Mesenchymal stem cell (in vitro differentiated cells and primary cell): ENCODE measurements at regions not wholly inside any gene's neighbourhood (a gene's known extent, or its start where the extent isn't known, plus 50 kb on each side); places are given as distances from the start of the nearest gene placed in this dataset.

ENCODE experiments used
- DNase-seq: peaks from one replicate; pipeline ENCODE4 v3.0.0-alpha.2; 2013
- H2AFZ ChIP-seq: one replicate; pipeline ENCODE4 v1.6.1; 2013; ENCODE audit warnings: low read depth, mild to moderate bottlenecking, control low read depth, inconsistent platforms, low read length, moderate library complexity
- H2AK5ac ChIP-seq: 2 replicates; pipeline ENCODE4 v1.6.1; 2013; ENCODE audit warnings: low read length, moderate library complexity, mild to moderate bottlenecking, inconsistent platforms; ENCODE audit not compliant: severe bottlenecking
- H2BK120ac ChIP-seq: one replicate; pipeline ENCODE4 v1.6.1; 2013; ENCODE audit warnings: low read depth, mild to moderate bottlenecking, inconsistent platforms, low read length, moderate library complexity
- H2BK12ac ChIP-seq, 2 experiments: one replicate each; pipeline ENCODE4 v1.6.1; 2013; ENCODE audit warnings: inconsistent platforms in 2 of 2, low read length in 2 of 2, mild to moderate bottlenecking in 2 of 2, moderate library complexity in 2 of 2, control low read depth in 1 of 2
- H2BK15ac ChIP-seq: one replicate; pipeline ENCODE4 v1.6.1; 2013; ENCODE audit warnings: mild to moderate bottlenecking, low read depth, inconsistent platforms; ENCODE audit not compliant: poor library complexity, severe bottlenecking
- H2BK5ac ChIP-seq: 2 replicates; pipeline ENCODE4 v1.6.1; 2013; ENCODE audit warnings: low read depth, mild to moderate bottlenecking, low read length, control low read depth, inconsistent platforms; ENCODE audit not compliant: poor library complexity, severe bottlenecking
- H3K14ac ChIP-seq, 2 experiments: one replicate each; pipeline ENCODE4 v1.6.1; 2013; ENCODE audit warnings: inconsistent platforms in 2 of 2, low read length in 2 of 2, control low read depth in 1 of 2, mild to moderate bottlenecking in 1 of 2, moderate library complexity in 1 of 2
- H3K18ac ChIP-seq, 2 experiments: one replicate each; pipeline ENCODE4 v1.6.1; 2013; ENCODE audit warnings: inconsistent platforms in 2 of 2, low read length in 2 of 2, control low read depth in 1 of 2, low read depth in 1 of 2, mild to moderate bottlenecking in 1 of 2
- H3K23ac ChIP-seq, 2 experiments: one replicate each; pipeline ENCODE4 v1.6.1; 2013; ENCODE audit warnings: inconsistent platforms in 2 of 2, low read length in 2 of 2, mild to moderate bottlenecking in 2 of 2, moderate library complexity in 2 of 2, control low read depth in 1 of 2
- H3K27ac ChIP-seq: 2 replicates; pipeline ENCODE4 v1.5.1; 2013; ENCODE audit warnings: mild to moderate bottlenecking, moderate library complexity, low read length, control low read depth, inconsistent platforms; ENCODE audit not compliant: poor library complexity, severe bottlenecking
- H3K27me3 ChIP-seq, 2 experiments: 2 replicates each; pipeline versions ENCODE4 v1.6.1 to v1.7.0; 2013; ENCODE audit warnings: low read length in 2 of 2, mild to moderate bottlenecking in 2 of 2, moderate library complexity in 2 of 2, control low read depth in 1 of 2, inconsistent platforms in 1 of 2; ENCODE audit not compliant: control insufficient read depth in 1 of 2, insufficient read depth in 1 of 2
- H3K36me3 ChIP-seq, 2 experiments: 2 replicates each; pipeline versions ENCODE4 v1.6.1 to v1.7.0; 2013; ENCODE audit warnings: low read length in 2 of 2, control low read depth in 1 of 2, inconsistent platforms in 1 of 2, low read depth in 1 of 2, mild to moderate bottlenecking in 1 of 2; ENCODE audit not compliant: insufficient read depth in 2 of 2, control insufficient read depth in 1 of 2
- H3K4ac ChIP-seq, 2 experiments: one replicate each; pipeline ENCODE4 v1.6.1; 2013; ENCODE audit warnings: inconsistent platforms in 2 of 2, low read length in 2 of 2, mild to moderate bottlenecking in 2 of 2, moderate library complexity in 2 of 2, control low read depth in 1 of 2, low read depth in 1 of 2
- H3K4me1 ChIP-seq: 2 replicates; pipeline ENCODE4 v1.6.1; 2013; ENCODE audit warnings: low read depth, low read length, control low read depth; ENCODE audit not compliant: control insufficient read depth, insufficient read depth
- H3K4me2 ChIP-seq: 2 replicates; pipeline ENCODE4 v1.6.1; 2013; ENCODE audit warnings: low read length, mild to moderate bottlenecking, inconsistent platforms; ENCODE audit not compliant: poor library complexity, severe bottlenecking
- H3K4me3 ChIP-seq, 2 experiments: 2 replicates each; pipeline versions ENCODE4 v1.5.1 to v1.7.0; 2013; ENCODE audit warnings: low read length in 2 of 2, mild to moderate bottlenecking in 2 of 2, control low read depth in 1 of 2, low read depth in 1 of 2; ENCODE audit not compliant: insufficient read depth in 1 of 2
- H3K79me1 ChIP-seq: replicated peaks from 2 replicates; pipeline ENCODE4 v1.6.1; 2013; ENCODE audit warnings: mild to moderate bottlenecking, control low read depth, low read length, inconsistent platforms; ENCODE audit not compliant: poor library complexity, severe bottlenecking
- H3K9ac ChIP-seq: 2 replicates; pipeline ENCODE4 v1.7.0; 2013; ENCODE audit warnings: mild to moderate bottlenecking, low read length, moderate library complexity
- H3K9me3 ChIP-seq: 2 replicates; pipeline ENCODE4 v1.7.0; 2013; ENCODE audit warnings: mild to moderate bottlenecking, low read length; ENCODE audit not compliant: control insufficient read depth
- H4K8ac ChIP-seq: one replicate; pipeline ENCODE4 v1.6.1; 2013; ENCODE audit warnings: inconsistent platforms, mild to moderate bottlenecking, low read length, moderate library complexity
- H4K91ac ChIP-seq: one replicate; pipeline ENCODE4 v1.6.1; 2013; ENCODE audit warnings: mild to moderate bottlenecking, low read length, inconsistent platforms
- WGBS: methylation state at CpG from one replicate; pipeline ENCODE4 v1.1.7; 2013; ENCODE audit warnings: mixed read lengths; 5-methylcytosine and 5-hydroxymethylcytosine counted together

- DNase-seq: no peak
- Histone ChIP-seq H4K8ac (no peak overlapping the region), H3K36me3 (no peaks in the 10 kb centered on the region), H2BK15ac (no peak overlapping the region), H3K4me3 (no peak overlapping the region), H3K4me2 (no peak overlapping the region), H3K27ac (no peak overlapping the region), H3K4ac (no peak overlapping the region), H4K91ac (no peak overlapping the region), H3K18ac (no peak overlapping the region), H3K4me1 (no peaks in the 10 kb centered on the region), H2BK120ac (no peak overlapping the region), H3K9me3 (no peaks in the 10 kb centered on the region), H2BK12ac (peak overlapping the region in 1 of 2 experiments; percentile 11), H3K9ac (peak overlapping the region; percentile 67), H2BK5ac (no peak overlapping the region), H3K27me3 (no peaks in the 10 kb centered on the region), H3K23ac (no peak overlapping the region), H2AFZ (no peak overlapping the region), H3K79me1 (peaks cover 8% of the 10 kb centered on the region), H3K14ac (no peak overlapping the region), H2AK5ac (no peak overlapping the region)
- 97% methylated on average over 6 of the region's 6 CpGs for WGBS
These were observed 117.7 kb upstream of the CCDC28A start for GRCh38 chr6:138655828-138656227.

GRCh38 chr6:138656364-138657064 lies 117.1 kb upstream of the CCDC28A start:
- 93% methylated on average over 7 of the region's 7 CpGs for WGBS

GRCh38 chr6:138657065-138657425 lies 116.5 kb upstream of the CCDC28A start:
- Histone ChIP-seq H3K79me1 (peaks cover 13% of the 10 kb centered on the region), H2AFZ (no peak overlapping the region), H3K27ac (no peak overlapping the region), H3K4me1 (no peaks in the 10 kb centered on the region), H2BK120ac (no peak overlapping the region), H2BK5ac (no peak overlapping the region), H2BK12ac (no peak overlapping the region), H3K9me3 (no peaks in the 10 kb centered on the region), H3K4me2 (no peak overlapping the region), H3K36me3 (no peaks in the 10 kb centered on the region), H3K4me3 (no peak overlapping the region), H3K27me3 (no peaks in the 10 kb centered on the region), H3K4ac (no peak overlapping the region), H4K8ac (no peak overlapping the region), H3K9ac (no peak overlapping the region), H4K91ac (no peak overlapping the region), H3K18ac (no peak overlapping the region), H2AK5ac (no peak overlapping the region), H2BK15ac (no peak overlapping the region), H3K14ac (no peak overlapping the region), H3K23ac (no peak overlapping the region)
- DNase-seq: no peak
- WGBS: 77% methylated on average over 2 of the region's 2 CpGs

More at GRCh38 chr6:138656364-138657064, 117.1 kb upstream of the CCDC28A start:
- Histone ChIP-seq H3K18ac (no peak overlapping the region), H3K36me3 (no peaks in the 10 kb centered on the region), H2BK15ac (no peak overlapping the region), H2BK120ac (no peak overlapping the region), H2BK5ac (no peak overlapping the region), H2BK12ac (no peak overlapping the region), H3K14ac (no peak overlapping the region), H4K8ac (no peak overlapping the region), H3K27me3 (no peaks in the 10 kb centered on the region), H3K79me1 (peaks cover 13% of the 10 kb centered on the region), H3K27ac (no peak overlapping the region), H2AK5ac (no peak overlapping the region), H4K91ac (no peak overlapping the region), H3K4me1 (no peaks in the 10 kb centered on the region), H3K4me2 (no peak overlapping the region), H3K4me3 (no peak overlapping the region), H3K9me3 (no peaks in the 10 kb centered on the region), H3K4ac (no peak overlapping the region), H3K23ac (no peak overlapping the region), H3K9ac (no peak overlapping the region), H2AFZ (no peak overlapping the region)
- DNase-seq: no peak

- H3K14ac ChIP-seq: no peak overlapping the region
- no peak overlapping the region for H4K91ac ChIP-seq
- no peak overlapping the region for H3K4me3 ChIP-seq
- H2AFZ ChIP-seq: no peak overlapping the region
- no peak overlapping the region for H3K4ac ChIP-seq
- H3K27me3 ChIP-seq: no peaks in the 10 kb centered on the region
- no peak overlapping the region for H2BK15ac ChIP-seq
- no peaks in the 10 kb centered on the region for H3K9me3 ChIP-seq
- H3K9ac ChIP-seq: no peak overlapping the region
- no peaks in the 10 kb centered on the region for H3K36me3 ChIP-seq
- no peak overlapping the region for H3K18ac ChIP-seq
- H2AK5ac ChIP-seq: no peak overlapping the region
- H2BK12ac ChIP-seq: no peak overlapping the region
- DNase-seq: no peak
- H3K23ac ChIP-seq: no peak overlapping the region
- H2BK5ac ChIP-seq: no peak overlapping the region
- H4K8ac ChIP-seq: no peak overlapping the region
- H3K4me2 ChIP-seq: no peak overlapping the region
- H3K27ac ChIP-seq: no peak overlapping the region
- WGBS: 74% methylated on average over 1 of the region's 2 CpGs
- no peaks in the 10 kb centered on the region for H3K4me1 ChIP-seq
- H2BK120ac ChIP-seq: no peak overlapping the region
- H3K79me1 ChIP-seq: peaks cover 19% of the 10 kb centered on the region
These were observed 113.6 kb upstream of the CCDC28A start for GRCh38 chr6:138659998-138660397.
